ENCODE measurements at regions not wholly inside any gene's neighbourhood (a gene's known extent, or its start where the extent isn't known, plus 50 kb on each side); places are given as distances from the start of the nearest gene placed in this dataset.

- no peaks in the 10 kb centered on the region for H3K9me3 ChIP-seq (ENCODE audit: low read length)
- H3K4me1 ChIP-seq (ENCODE audit: low read length), result no peaks in the 10 kb centered on the region
Measured at GRCh38 chr2:18690342-18690741, 101.0 kb upstream of the NT5C1B start.

DNA sequence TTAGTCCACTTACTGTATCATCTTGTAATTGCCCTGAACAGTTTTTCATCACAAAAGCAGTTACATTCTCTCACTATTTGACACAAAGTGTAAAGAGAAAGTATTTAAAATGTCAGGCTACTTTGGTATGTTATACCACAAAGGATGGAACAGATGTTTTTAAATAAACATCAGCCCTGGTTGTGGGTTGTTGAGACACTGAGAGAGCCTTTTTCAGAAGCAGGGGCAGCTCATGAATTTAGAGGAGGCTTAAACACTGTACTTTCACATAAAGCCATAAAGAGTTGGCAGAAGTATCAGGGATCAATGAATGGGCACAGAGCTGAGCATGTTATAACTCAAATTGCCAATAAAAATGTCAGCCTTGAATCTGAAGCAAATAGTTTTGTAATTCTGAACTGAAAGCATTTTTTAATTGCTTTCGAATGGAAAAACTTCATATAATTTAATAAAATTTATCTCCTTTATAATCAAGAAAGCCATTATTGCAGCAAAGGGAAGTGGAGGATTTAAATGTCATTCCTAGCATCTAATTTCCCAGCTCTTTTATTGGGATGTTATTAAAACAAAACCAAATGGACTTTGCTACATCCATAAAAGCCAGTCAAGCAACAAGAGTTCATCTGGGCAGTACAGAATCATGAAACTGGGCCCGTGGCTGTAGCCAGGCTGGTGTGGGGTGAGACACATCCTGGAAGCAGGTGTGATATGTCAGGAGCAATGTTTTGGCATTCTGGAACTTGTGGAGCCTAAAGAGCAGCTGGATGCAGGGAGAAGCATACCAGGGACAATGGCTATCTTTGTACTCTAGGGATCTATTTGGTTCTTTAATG, 95.1 kb upstream of the NT5C1B start:
- no peaks in the 10 kb centered on the region for H3K27me3 ChIP-seq (ENCODE audit: low read length)
- H3K4me2 ChIP-seq (ENCODE audit: low read depth, low read length, poor library complexity, severe bottlenecking), result no peak overlapping the region
- no peak overlapping the region for H3K9ac ChIP-seq (ENCODE audit: low read length)
- no peak for DNase-seq
- no peaks in the 10 kb centered on the region for H3K36me3 ChIP-seq (ENCODE audit: insufficient read depth, low read length)
- no peak overlapping the region for H3K27ac ChIP-seq (ENCODE audit: low read length)
- H4K20me1 ChIP-seq (ENCODE audit: insufficient read depth, low read depth, low read length), result no peaks in the 10 kb centered on the region
- H3K9me2 ChIP-seq (replicated peaks; ENCODE audit: insufficient read depth, low read length), result no peaks in the 10 kb centered on the region
- H3K9me3 ChIP-seq (ENCODE audit: low read length), result no peaks in the 10 kb centered on the region
- no peak overlapping the region for H2AFZ ChIP-seq (ENCODE audit: low read length)
- H3K4me1 ChIP-seq (ENCODE audit: low read length), result no peaks in the 10 kb centered on the region
- H3K79me2 ChIP-seq (ENCODE audit: low read length), result no peaks in the 10 kb centered on the region
- H3K4me3 ChIP-seq (ENCODE audit: low read length), result no peak overlapping the region

More at GRCh38 chr2:18690342-18690741, 101.0 kb upstream of the NT5C1B start:
- Histone ChIP-seq H2AFZ (ENCODE audit: low read length) (no peak overlapping the region), H3K79me2 (ENCODE audit: low read length) (no peaks in the 10 kb centered on the region), H3K27ac (ENCODE audit: low read length) (no peak overlapping the region), H3K27me3 (ENCODE audit: low read length) (no peaks in the 10 kb centered on the region), H3K9ac (ENCODE audit: low read length) (no peak overlapping the region), H4K20me1 (ENCODE audit: insufficient read depth, low read depth, low read length) (no peaks in the 10 kb centered on the region), H3K9me2 (replicated peaks; ENCODE audit: insufficient read depth, low read length) (no peaks in the 10 kb centered on the region), H3K36me3 (ENCODE audit: insufficient read depth, low read length) (no peaks in the 10 kb centered on the region), H3K4me3 (ENCODE audit: low read length) (no peak overlapping the region), H3K4me2 (ENCODE audit: low read depth, low read length, poor library complexity, severe bottlenecking) (no peak overlapping the region)
- peak; percentile 51 for DNase-seq

GRCh38 chr2:18682681-18683080, 93.3 kb upstream of the NT5C1B start:
- Histone ChIP-seq H4K20me1 (ENCODE audit: insufficient read depth, low read depth, low read length) (no peaks in the 10 kb centered on the region), H3K4me1 (ENCODE audit: low read length) (no peaks in the 10 kb centered on the region), H3K27ac (ENCODE audit: low read length) (no peak overlapping the region), H3K36me3 (ENCODE audit: insufficient read depth, low read length) (no peaks in the 10 kb centered on the region), H3K9ac (ENCODE audit: low read length) (no peak overlapping the region), H3K9me2 (replicated peaks; ENCODE audit: insufficient read depth, low read length) (no peaks in the 10 kb centered on the region), H3K9me3 (ENCODE audit: low read length) (no peaks in the 10 kb centered on the region), H3K4me3 (ENCODE audit: low read length) (no peak overlapping the region), H3K4me2 (ENCODE audit: low read depth, low read length, poor library complexity, severe bottlenecking) (no peak overlapping the region), H3K27me3 (ENCODE audit: low read length) (no peaks in the 10 kb centered on the region), H2AFZ (ENCODE audit: low read length) (no peak overlapping the region), H3K79me2 (ENCODE audit: low read length) (no peaks in the 10 kb centered on the region)
- no peak for DNase-seq

DNA sequence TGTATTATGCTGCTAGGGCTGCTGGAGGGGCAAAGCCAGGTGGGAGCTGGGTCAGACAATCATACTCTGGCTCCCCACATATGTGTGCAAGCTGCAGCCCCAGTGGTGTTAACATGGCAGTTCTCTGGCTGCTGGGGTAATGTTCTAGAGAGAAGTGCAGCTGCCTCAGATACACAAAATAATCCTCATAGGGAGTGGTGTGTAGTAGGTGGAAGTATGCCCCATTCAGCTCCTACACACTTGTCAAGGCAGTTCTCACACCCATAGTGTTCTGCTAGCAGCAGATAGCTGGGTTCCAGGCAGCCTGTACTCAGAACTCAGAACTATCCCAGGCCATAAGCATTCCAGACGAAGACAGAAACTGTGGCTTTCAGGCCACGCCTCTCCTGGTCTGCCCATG, 87.9 kb upstream of the NT5C1B start:
- no peak for DNase-seq
- H2AFZ ChIP-seq (ENCODE audit: low read length), result no peak overlapping the region
- no peak overlapping the region for H3K4me2 ChIP-seq (ENCODE audit: low read depth, low read length, poor library complexity, severe bottlenecking)
- no peak overlapping the region for H3K9ac ChIP-seq (ENCODE audit: low read length)
- H3K27me3 ChIP-seq (ENCODE audit: low read length), result no peaks in the 10 kb centered on the region
- no peaks in the 10 kb centered on the region for H3K79me2 ChIP-seq (ENCODE audit: low read length)
- H3K4me1 ChIP-seq (ENCODE audit: low read length), result no peaks in the 10 kb centered on the region
- no peak overlapping the region for H3K27ac ChIP-seq (ENCODE audit: low read length)
- no peaks in the 10 kb centered on the region for H3K9me3 ChIP-seq (ENCODE audit: low read length)
- H3K4me3 ChIP-seq (ENCODE audit: low read length), result no peak overlapping the region
- no peaks in the 10 kb centered on the region for H3K36me3 ChIP-seq (ENCODE audit: insufficient read depth, low read length)
- H4K20me1 ChIP-seq (ENCODE audit: insufficient read depth, low read depth, low read length), result no peaks in the 10 kb centered on the region
- no peaks in the 10 kb centered on the region; the same call in 1 of the 2 replicates for H3K9me2 ChIP-seq (replicated peaks; ENCODE audit: insufficient read depth, low read length)

DNA sequence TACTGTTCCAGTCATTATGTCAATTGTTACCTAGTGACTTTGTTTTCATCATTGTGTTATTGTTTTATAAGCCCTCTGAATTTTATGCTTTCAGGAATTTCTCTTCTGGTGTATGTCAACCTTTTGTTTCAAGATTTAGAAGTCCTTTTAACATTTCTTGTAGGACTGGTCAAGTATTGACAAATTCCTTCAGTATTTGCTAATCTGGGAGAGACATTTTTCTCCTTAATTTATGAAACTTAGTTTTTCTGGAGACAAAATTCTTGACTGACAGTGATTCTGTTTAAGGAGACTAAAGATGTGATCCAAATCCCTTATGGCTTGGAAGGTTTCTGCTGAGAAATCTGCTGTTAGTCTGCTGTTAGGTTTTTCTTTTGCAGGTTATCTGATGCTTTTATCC, 84.9 kb upstream of the NT5C1B start:
- Histone ChIP-seq H3K4me2 (ENCODE audit: low read depth, low read length, poor library complexity, severe bottlenecking) (no peak overlapping the region), H3K79me2 (ENCODE audit: low read length) (no peaks in the 10 kb centered on the region), H3K9me3 (ENCODE audit: low read length) (no peaks in the 10 kb centered on the region), H3K9ac (ENCODE audit: low read length) (no peak overlapping the region), H4K20me1 (ENCODE audit: insufficient read depth, low read depth, low read length) (no peaks in the 10 kb centered on the region), H3K4me1 (ENCODE audit: low read length) (no peaks in the 10 kb centered on the region), H3K4me3 (ENCODE audit: low read length) (no peak overlapping the region), H3K36me3 (ENCODE audit: insufficient read depth, low read length) (no peaks in the 10 kb centered on the region), H3K9me2 (replicated peaks; ENCODE audit: insufficient read depth, low read length) (no peaks in the 10 kb centered on the region; the same call in 1 of the 2 replicates), H3K27ac (ENCODE audit: low read length) (no peak overlapping the region), H3K27me3 (ENCODE audit: low read length) (no peaks in the 10 kb centered on the region), H2AFZ (ENCODE audit: low read length) (no peak overlapping the region)
- DNase-seq, result no peak

GRCh38 chr2:18671363-18671762, 82.0 kb upstream of the NT5C1B start:
- H3K27ac ChIP-seq (ENCODE audit: low read length), result no peak overlapping the region
- H3K27me3 ChIP-seq (ENCODE audit: low read length), result no peaks in the 10 kb centered on the region
- H3K4me3 ChIP-seq (ENCODE audit: low read length), result no peak overlapping the region
- H3K36me3 ChIP-seq (ENCODE audit: insufficient read depth, low read length), result no peaks in the 10 kb centered on the region
- no peaks in the 10 kb centered on the region for H3K79me2 ChIP-seq (ENCODE audit: low read length)
- H3K9me3 ChIP-seq (ENCODE audit: low read length), result no peaks in the 10 kb centered on the region
- no peaks in the 10 kb centered on the region; the same call in 1 of the 2 replicates for H3K9me2 ChIP-seq (replicated peaks; ENCODE audit: insufficient read depth, low read length)
- no peak for DNase-seq
- no peaks in the 10 kb centered on the region for H3K4me1 ChIP-seq (ENCODE audit: low read length)
- no peak overlapping the region for H3K4me2 ChIP-seq (ENCODE audit: low read depth, low read length, poor library complexity, severe bottlenecking)
- H4K20me1 ChIP-seq (ENCODE audit: insufficient read depth, low read depth, low read length), result no peaks in the 10 kb centered on the region
- H2AFZ ChIP-seq (ENCODE audit: low read length), result no peak overlapping the region
- no peak overlapping the region for H3K9ac ChIP-seq (ENCODE audit: low read length)

DNA sequence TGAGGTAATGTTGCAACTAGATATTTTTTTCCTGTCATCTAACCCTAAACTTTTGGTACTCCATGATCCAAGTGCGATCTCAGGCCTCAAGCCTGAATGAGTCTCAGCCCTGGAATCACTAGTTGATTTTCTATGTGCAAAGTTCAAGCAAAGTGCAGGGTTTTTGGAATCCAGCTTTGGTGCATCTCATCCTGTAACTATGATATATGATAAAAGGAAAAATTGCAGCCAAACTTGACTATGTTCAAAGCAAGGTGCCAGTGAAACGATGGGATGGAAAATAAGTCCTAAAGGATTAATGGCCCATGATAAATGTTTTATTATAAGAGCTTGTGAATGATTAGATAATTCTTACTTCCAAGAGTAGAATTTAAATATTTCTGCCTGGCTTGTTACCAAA, 78.9 kb upstream of the NT5C1B start:
- H3K36me3 ChIP-seq (ENCODE audit: insufficient read depth, low read length), result no peaks in the 10 kb centered on the region
- H3K9ac ChIP-seq (ENCODE audit: low read length), result no peak overlapping the region
- H3K27me3 ChIP-seq (ENCODE audit: low read length), result no peaks in the 10 kb centered on the region
- H3K27ac ChIP-seq (ENCODE audit: low read length), result no peak overlapping the region
- H2AFZ ChIP-seq (ENCODE audit: low read length), result no peak overlapping the region
- no peaks in the 10 kb centered on the region for H3K9me3 ChIP-seq (ENCODE audit: low read length)
- no peaks in the 10 kb centered on the region; the same call in 1 of the 2 replicates for H3K9me2 ChIP-seq (replicated peaks; ENCODE audit: insufficient read depth, low read length)
- no peak overlapping the region for H3K4me2 ChIP-seq (ENCODE audit: low read depth, low read length, poor library complexity, severe bottlenecking)
- H3K79me2 ChIP-seq (ENCODE audit: low read length), result no peaks in the 10 kb centered on the region
- no peak overlapping the region for H3K4me3 ChIP-seq (ENCODE audit: low read length)
- H3K4me1 ChIP-seq (ENCODE audit: low read length), result no peaks in the 10 kb centered on the region
- no peak for DNase-seq
- H4K20me1 ChIP-seq (ENCODE audit: insufficient read depth, low read depth, low read length), result no peaks in the 10 kb centered on the region

- H3K27ac ChIP-seq (ENCODE audit: low read length), result no peak overlapping the region
- DNase-seq, result no peak
- H3K9me3 ChIP-seq (ENCODE audit: low read length), result no peaks in the 10 kb centered on the region
- H3K9me2 ChIP-seq (replicated peaks; ENCODE audit: insufficient read depth, low read length), result no peaks in the 10 kb centered on the region
- H2AFZ ChIP-seq (ENCODE audit: low read length), result no peak overlapping the region
- no peaks in the 10 kb centered on the region for H3K27me3 ChIP-seq (ENCODE audit: low read length)
- H3K4me3 ChIP-seq (ENCODE audit: low read length), result no peak overlapping the region
- H3K4me2 ChIP-seq (ENCODE audit: low read depth, low read length, poor library complexity, severe bottlenecking), result no peak overlapping the region
- H3K4me1 ChIP-seq (ENCODE audit: low read length), result no peaks in the 10 kb centered on the region
- no peak overlapping the region for H3K9ac ChIP-seq (ENCODE audit: low read length)
- no peaks in the 10 kb centered on the region for H3K79me2 ChIP-seq (ENCODE audit: low read length)
- H4K20me1 ChIP-seq (ENCODE audit: insufficient read depth, low read depth, low read length), result no peaks in the 10 kb centered on the region
- no peaks in the 10 kb centered on the region for H3K36me3 ChIP-seq (ENCODE audit: insufficient read depth, low read length)
Measured at GRCh38 chr2:18664421-18664820, 75.1 kb upstream of the NT5C1B start.

All from Karpas-422 (cell line).